ENCODE measurements at regions not wholly inside any gene's neighbourhood (a gene's known extent, or its start where the extent isn't known, plus 50 kb on each side); places are given as distances from the start of the nearest gene placed in this dataset.
"Not testable (repeated sequence)": the region's sequence is repeated elsewhere in the genome, so short reads cannot be mapped to it uniquely, and the experiment has no call there.

DNA sequence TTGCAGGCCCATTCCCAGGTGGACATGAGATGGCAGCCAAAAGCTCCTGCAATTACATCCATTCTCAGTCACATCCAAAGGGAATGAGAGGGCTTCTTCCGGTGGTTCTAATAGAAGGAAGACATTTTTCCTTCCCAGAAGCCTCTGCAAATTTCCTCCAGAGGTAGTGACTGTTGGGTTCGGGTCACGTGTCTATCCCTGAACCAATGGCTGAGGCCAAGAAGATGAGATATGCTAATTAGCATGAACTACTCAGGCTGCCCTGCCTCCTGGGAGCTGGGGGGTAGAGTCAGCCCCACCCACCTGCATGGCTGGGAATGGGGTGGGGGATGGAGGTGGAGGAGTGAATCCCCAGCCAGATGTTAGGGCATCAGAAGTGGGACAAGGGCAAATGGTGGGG is 61.3 kb upstream of the IYD start (continued):
- no peak for TF ChIP-seq USF1 (CRISPR knock-in tag; IDR thresholded peaks at IDR 0.05)

GRCh38 chr6:150308812-150309645 is 59.8 kb upstream of the IYD start:
- H3K27ac Mint-ChIP-seq = no peak overlapping the region
- TF ChIP-seq ZNF671 (CRISPR knock-in tag; IDR thresholded peaks at IDR 0.05) (no peak), ZMAT4 (CRISPR knock-in tag; IDR thresholded peaks at IDR 0.05) (no peak), SMAD3 (CRISPR knock-in tag; IDR thresholded peaks at IDR 0.05; ENCODE audit: borderline replicate concordance) (no peak)
- TF ChIP-seq, protein P1, sequence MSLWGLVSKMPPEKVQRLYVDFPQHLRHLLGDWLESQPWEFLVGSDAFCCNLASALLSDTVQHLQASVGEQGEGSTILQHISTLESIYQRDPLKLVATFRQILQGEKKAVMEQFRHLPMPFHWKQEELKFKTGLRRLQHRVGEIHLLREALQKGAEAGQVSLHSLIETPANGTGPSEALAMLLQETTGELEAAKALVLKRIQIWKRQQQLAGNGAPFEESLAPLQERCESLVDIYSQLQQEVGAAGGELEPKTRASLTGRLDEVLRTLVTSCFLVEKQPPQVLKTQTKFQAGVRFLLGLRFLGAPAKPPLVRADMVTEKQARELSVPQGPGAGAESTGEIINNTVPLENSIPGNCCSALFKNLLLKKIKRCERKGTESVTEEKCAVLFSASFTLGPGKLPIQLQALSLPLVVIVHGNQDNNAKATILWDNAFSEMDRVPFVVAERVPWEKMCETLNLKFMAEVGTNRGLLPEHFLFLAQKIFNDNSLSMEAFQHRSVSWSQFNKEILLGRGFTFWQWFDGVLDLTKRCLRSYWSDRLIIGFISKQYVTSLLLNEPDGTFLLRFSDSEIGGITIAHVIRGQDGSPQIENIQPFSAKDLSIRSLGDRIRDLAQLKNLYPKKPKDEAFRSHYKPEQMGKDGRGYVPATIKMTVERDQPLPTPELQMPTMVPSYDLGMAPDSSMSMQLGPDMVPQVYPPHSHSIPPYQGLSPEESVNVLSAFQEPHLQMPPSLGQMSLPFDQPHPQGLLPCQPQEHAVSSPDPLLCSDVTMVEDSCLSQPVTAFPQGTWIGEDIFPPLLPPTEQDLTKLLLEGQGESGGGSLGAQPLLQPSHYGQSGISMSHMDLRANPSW (CRISPR knock-in tag; conservative IDR thresholded peaks at IDR 0.05; ENCODE audit: low read depth) = no peak
- CTCF ChIA-PET = no interaction called here

DNA sequence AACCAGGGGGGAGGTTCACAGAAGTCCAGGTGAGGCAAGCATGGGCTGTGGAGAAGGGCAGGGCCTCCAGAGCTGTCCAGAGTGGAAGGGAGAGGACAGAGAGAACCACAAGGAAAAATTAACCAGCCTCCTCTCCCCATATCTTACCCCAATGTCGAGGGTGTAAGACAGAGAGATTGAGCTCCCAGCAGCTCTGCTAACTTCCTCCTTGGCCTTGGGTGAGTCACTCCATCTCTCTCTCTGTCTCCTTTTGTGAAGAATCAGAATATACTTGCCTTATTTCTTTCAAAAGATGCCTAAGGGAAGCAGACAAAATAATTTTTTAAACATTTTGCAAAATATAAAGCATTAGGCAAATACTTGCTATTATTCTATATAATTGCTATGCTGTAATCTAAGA is 58.3 kb upstream of the IYD start:
- ATAC-seq = no peak
- TF ChIP-seq, protein P2, sequence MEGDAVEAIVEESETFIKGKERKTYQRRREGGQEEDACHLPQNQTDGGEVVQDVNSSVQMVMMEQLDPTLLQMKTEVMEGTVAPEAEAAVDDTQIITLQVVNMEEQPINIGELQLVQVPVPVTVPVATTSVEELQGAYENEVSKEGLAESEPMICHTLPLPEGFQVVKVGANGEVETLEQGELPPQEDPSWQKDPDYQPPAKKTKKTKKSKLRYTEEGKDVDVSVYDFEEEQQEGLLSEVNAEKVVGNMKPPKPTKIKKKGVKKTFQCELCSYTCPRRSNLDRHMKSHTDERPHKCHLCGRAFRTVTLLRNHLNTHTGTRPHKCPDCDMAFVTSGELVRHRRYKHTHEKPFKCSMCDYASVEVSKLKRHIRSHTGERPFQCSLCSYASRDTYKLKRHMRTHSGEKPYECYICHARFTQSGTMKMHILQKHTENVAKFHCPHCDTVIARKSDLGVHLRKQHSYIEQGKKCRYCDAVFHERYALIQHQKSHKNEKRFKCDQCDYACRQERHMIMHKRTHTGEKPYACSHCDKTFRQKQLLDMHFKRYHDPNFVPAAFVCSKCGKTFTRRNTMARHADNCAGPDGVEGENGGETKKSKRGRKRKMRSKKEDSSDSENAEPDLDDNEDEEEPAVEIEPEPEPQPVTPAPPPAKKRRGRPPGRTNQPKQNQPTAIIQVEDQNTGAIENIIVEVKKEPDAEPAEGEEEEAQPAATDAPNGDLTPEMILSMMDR (IDR thresholded peaks at IDR 0.05) = no peak
- TF ChIP-seq TEAD4 (CRISPR knock-in tag; IDR thresholded peaks at IDR 0.05) (no peak), E2F5 (CRISPR knock-in tag; IDR thresholded peaks at IDR 0.05) (no peak), ZNF317 (CRISPR knock-in tag; IDR thresholded peaks at IDR 0.05; ENCODE audit: borderline replicate concordance, low read depth) (no peak), JUN (CRISPR knock-in tag; IDR thresholded peaks at IDR 0.05) (no peak), ZNF232 (CRISPR knock-in tag; IDR thresholded peaks at IDR 0.05) (no peak), HMGA2 (CRISPR knock-in tag; IDR thresholded peaks at IDR 0.05) (no peak), SMAD4 (CRISPR knock-in tag; IDR thresholded peaks at IDR 0.05) (no peak), ARID4B (CRISPR knock-in tag; IDR thresholded peaks at IDR 0.05; ENCODE audit: borderline replicate concordance) (no peak)
- Mint-ChIP-seq H3K4me3 (no peak overlapping the region), H3K27ac (no peak overlapping the region), H3K27me3 (ENCODE audit: low read depth) (peaks cover 7% of the 10 kb centered on the region), H3K9me3 (peaks cover 28% of the 10 kb centered on the region), H3K4me1 (no peaks in the 10 kb centered on the region), H3K36me3 (peaks cover 5% of the 10 kb centered on the region; the same call in 1 of the 2 replicates)
- ChIA-PET CTCF (interaction anchor here (0.6 kb wide), 1 partner anchor 506 kb away, joined by 3 read pairs; no protein-coding TSS in a partner anchor), POLR2A (no interaction called here)
- DNase-seq (ENCODE audit: low spot score) = no peak

More at GRCh38 chr6:150308812-150309645, 59.8 kb upstream of the IYD start:
- peaks cover 7% of the 10 kb centered on the region for H3K27me3 Mint-ChIP-seq (ENCODE audit: low read depth)
- H3K36me3 Mint-ChIP-seq = peaks cover 5% of the 10 kb centered on the region; the same call in 1 of the 2 replicates
- ATAC-seq = no peak
- POLR2A ChIA-PET = no interaction called here
- DNase-seq (ENCODE audit: low spot score) = no peak
- no peak overlapping the region for H3K4me3 Mint-ChIP-seq
- peaks cover 19% of the 10 kb centered on the region for H3K9me3 Mint-ChIP-seq
- H3K4me1 Mint-ChIP-seq = no peaks in the 10 kb centered on the region

DNA sequence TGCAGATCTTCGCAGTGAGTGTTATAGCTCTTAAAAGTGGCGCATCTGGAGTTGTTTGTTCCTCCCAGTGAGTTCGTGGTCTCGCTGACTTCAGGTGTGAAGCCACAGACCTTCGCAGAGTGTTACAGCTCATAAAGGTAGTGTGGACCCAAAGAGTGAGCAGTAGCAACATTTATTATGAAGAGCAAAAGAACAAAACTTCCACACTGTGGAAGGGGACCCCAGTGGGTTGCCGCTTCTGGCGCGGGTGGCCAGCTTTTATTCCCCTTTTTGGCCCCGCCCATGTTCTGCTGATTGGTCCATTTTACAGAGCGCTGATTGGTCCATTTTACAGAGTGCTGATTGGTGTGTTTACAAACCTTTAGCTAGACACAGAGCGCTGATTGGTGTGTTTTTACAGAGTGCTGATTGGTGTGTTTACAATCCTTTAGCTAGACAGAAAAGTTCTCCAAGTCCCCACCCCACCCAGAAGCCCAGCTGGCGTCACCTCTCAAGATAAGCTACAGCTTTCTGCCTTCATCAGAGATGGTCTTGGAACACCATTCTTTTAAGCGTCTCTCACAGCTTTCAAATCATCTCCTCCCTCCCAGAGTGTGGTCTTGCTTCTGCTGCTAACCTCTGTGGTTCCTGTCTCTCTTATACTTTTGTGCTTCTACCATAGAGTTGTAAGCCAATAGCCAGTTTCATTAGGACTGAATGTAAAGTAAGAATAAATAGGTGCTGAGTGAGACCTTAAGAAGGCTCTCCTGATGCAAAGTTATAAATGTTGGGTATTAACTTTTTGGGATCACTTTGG is 57.5 kb upstream of the IYD start:
- H3K27ac Mint-ChIP-seq; POLR2A ChIA-PET; H3K36me3 Mint-ChIP-seq; H3K4me3 Mint-ChIP-seq; ATAC-seq; H3K4me1 Mint-ChIP-seq; H3K27me3 Mint-ChIP-seq (ENCODE audit: low read depth); DNase-seq (ENCODE audit: low spot score): not testable (repeated sequence)
- CTCF ChIA-PET = interaction anchor here (0.6 kb wide), 1 partner anchor 505 kb away, joined by 3 read pairs; no protein-coding TSS in a partner anchor
- peaks cover 28% of the 10 kb centered on the region for H3K9me3 Mint-ChIP-seq
